Non-pigmented ciliary epithelial cell (primary cell): ENCODE measurements at regions not wholly inside any gene's neighbourhood (a gene's known extent, or its start where the extent isn't known, plus 50 kb on each side); places are given as distances from the start of the nearest gene placed in this dataset.
"Not testable (repeated sequence)": the region's sequence is repeated elsewhere in the genome, so short reads cannot be mapped to it uniquely, and the experiment has no call there.

ENCODE experiments used
- DNase-seq: peaks from one replicate; pipeline ENCODE4 v3.0.0-alpha.2; 2010; ENCODE audit warnings: low read depth

- DNase-seq = no peak
These were observed 201.7 kb upstream of the ADAMTS3 start for GRCh38 chr4:72770708-72771107.

- no peak for DNase-seq
These were observed 199.3 kb upstream of the ADAMTS3 start for GRCh38 chr4:72768364-72768763.

- peak; percentile 78 for DNase-seq
These were observed 198.7 kb upstream of the ADAMTS3 start for GRCh38 chr4:72767618-72768302.

- not testable (repeated sequence) for DNase-seq
These were observed 196.8 kb upstream of the ADAMTS3 start for GRCh38 chr4:72765788-72766187.

GRCh38 chr4:72761368-72762038, 192.5 kb upstream of the ADAMTS3 start:
- no peak for DNase-seq

- DNase-seq = not testable (repeated sequence)
These were observed 184.4 kb upstream of the ADAMTS3 start for GRCh38 chr4:72753414-72753813.

GRCh38 chr4:72744103-72744725, 175.2 kb upstream of the ADAMTS3 start:
- DNase-seq = no peak

- no peak for DNase-seq
These were observed 174.1 kb upstream of the ADAMTS3 start for GRCh38 chr4:72743078-72743477.

GRCh38 chr4:72715299-72715698, 146.3 kb upstream of the ADAMTS3 start:
- DNase-seq = no peak

GRCh38 chr4:72714482-72715279, 145.7 kb upstream of the ADAMTS3 start:
- DNase-seq = no peak

GRCh38 chr4:72712997-72713396, 144.0 kb upstream of the ADAMTS3 start:
- DNase-seq = no peak

GRCh38 chr4:72709475-72709874, 140.5 kb upstream of the ADAMTS3 start:
- no peak for DNase-seq

GRCh38 chr4:72706684-72707083, 137.7 kb upstream of the ADAMTS3 start:
- no peak for DNase-seq

- not testable (repeated sequence) for DNase-seq
These were observed 136.1 kb upstream of the ADAMTS3 start for GRCh38 chr4:72704925-72705640.

GRCh38 chr4:72702948-72703347, 133.9 kb upstream of the ADAMTS3 start:
- no peak for DNase-seq

- peak; percentile 36 for DNase-seq
These were observed 133.2 kb upstream of the ADAMTS3 start for GRCh38 chr4:72701987-72702819.

GRCh38 chr4:72690771-72691170, 121.8 kb upstream of the ADAMTS3 start:
- DNase-seq = no peak

GRCh38 chr4:72689923-72690322, 120.9 kb upstream of the ADAMTS3 start:
- DNase-seq = no peak

- not testable (repeated sequence) for DNase-seq
These were observed 117.4 kb upstream of the ADAMTS3 start for GRCh38 chr4:72686390-72686789.

GRCh38 chr4:72679666-72680065, 110.6 kb upstream of the ADAMTS3 start:
- DNase-seq = no peak

GRCh38 chr4:72677886-72678285, 108.9 kb upstream of the ADAMTS3 start:
- no peak for DNase-seq
